Hippocampal formation (tissue), 2 donors: ENCODE measurements at regions not wholly inside any gene's neighbourhood (a gene's known extent, or its start where the extent isn't known, plus 50 kb on each side); places are given as distances from the start of the nearest gene placed in this dataset.

Experiments
- DNase-seq, 2 donors: peaks; one replicate each; lab custom pipeline; 2025; lab: John Stamatoyannopoulos, UW

DNA sequence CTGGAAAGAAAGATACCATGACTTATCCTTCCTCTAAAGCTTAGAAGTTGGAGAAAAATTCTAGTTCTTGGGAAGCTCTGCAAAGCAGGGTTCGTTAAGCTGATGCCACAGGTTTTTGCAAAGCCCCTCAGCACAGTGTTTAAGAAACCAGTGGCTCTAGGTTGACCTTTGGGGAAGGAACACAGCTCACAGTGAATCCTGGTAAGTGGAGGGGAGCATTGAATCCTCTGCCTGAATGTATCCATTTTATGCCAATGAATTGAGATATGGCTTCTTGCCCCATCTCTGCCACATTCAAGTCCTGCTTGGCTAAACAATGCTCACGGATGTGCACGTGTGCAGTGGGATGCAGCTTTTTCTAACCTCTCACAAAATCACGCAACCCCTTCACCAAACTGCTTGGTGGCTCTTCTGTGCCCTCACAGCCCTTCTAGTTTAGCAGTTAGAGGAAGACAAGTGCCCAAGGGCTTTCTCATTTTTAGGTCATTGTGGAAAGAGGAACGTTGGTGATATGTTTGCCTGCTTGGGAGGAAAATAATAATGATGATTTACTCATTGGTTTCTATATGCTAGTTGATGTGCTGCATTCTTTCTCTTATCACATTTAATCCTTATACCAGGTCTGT, 111.3 kb downstream of the DAD1 start:
- DNase-seq: no peak

DNA sequence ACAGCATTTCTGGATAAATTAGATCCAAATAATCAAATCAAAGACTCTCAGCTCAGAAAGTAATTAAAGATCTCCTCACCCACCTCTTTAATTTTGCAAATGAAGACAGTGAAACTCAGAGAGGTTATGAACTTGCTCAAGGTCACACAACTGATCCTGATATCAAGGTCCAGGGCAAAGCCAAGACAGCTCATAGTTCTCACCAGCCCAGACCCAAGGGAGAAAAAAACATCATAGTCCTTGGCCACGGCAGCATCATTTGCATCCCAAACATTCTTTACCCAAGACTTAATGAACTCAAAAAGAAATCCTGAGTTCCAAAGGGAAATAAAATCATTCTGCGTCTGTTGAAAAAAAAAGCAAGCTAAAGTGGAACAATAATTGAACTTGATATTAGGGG, 112.1 kb downstream of the DAD1 start:
- no peak for DNase-seq

DNA sequence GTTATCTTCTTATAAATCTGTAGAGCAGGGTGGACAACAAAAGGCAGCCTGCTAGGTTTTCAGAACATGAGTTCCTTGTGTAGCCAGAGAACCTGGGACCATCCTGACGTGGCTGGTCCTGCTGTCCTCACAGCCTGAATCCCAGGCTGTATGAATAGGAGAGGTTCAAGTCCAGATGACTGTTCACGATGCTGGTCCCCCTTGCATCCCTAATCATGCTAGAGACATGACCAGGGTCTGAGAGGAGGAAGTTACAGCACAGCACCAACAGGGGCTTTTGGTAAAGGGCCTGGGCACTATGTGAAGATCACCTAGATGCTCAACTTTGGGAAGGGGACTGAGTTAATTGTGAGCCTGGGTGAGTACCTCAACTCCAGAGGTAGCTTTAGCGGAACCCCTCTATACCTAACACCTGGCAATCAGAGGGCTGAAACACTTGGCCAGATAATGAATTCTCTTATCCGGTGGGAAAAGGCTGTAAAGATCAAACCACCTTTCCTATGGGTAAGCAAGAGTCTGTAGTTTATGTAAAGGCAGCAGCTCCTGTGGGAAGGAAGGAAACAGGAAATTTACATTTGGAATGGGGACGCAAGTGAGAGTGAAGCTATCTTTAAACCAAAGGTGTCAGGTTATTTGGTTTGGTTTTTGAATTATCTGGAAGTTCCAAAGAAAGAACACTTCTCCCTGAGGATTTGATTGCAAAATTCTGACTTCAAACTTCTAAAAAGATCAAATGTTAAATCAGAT, 112.8 kb downstream of the DAD1 start:
- no peak for DNase-seq

DNA sequence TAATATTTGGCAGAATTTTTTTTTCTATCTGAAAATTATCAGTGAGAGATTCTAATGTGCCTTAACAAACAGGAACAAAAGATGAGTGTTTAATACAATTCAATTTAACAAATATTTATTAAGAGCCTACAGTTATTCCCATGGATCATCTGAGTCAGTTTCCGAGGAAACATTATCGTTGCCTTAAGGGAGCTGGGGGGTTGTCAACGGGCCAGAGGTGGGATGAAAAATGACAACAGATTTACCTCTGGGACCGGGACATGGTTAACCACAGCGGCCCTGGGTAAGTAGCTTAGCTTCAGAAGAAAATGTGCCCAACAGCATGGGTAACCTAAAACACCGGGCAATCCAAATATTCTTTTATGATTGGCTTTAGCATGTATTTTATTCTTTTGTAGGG, 113.6 kb downstream of the DAD1 start:
- no peak for DNase-seq

DNA sequence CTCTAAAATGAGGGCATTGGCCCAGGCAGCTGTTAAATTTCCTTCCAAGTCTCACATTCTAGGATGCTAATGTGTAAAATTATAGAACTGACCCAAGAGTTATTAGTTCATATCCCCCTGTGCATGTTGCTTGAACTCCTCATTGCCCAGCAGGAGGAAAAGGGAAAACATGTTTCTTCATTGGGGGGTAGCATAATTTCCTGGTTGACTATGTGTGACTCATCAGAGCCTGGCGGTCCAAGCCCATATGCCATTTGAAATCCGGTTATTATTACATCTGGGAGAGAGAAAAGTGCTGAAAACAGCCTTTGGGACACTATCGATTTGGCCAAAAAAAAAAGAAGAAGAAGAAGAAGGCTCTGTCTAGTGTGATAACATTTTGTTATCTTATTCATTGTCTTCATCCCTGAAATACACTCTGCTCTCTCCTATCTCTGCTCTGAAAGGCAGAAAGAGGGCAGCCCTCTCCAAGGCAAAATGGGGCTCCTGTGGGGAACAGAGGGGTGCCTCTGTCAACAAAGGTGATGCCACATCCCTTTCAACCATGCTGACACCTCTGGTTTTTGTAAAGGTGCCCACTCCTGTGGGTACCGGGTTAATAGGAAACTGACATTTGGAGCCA, 114.2 kb downstream of the DAD1 start:
- no peak for DNase-seq

DNA sequence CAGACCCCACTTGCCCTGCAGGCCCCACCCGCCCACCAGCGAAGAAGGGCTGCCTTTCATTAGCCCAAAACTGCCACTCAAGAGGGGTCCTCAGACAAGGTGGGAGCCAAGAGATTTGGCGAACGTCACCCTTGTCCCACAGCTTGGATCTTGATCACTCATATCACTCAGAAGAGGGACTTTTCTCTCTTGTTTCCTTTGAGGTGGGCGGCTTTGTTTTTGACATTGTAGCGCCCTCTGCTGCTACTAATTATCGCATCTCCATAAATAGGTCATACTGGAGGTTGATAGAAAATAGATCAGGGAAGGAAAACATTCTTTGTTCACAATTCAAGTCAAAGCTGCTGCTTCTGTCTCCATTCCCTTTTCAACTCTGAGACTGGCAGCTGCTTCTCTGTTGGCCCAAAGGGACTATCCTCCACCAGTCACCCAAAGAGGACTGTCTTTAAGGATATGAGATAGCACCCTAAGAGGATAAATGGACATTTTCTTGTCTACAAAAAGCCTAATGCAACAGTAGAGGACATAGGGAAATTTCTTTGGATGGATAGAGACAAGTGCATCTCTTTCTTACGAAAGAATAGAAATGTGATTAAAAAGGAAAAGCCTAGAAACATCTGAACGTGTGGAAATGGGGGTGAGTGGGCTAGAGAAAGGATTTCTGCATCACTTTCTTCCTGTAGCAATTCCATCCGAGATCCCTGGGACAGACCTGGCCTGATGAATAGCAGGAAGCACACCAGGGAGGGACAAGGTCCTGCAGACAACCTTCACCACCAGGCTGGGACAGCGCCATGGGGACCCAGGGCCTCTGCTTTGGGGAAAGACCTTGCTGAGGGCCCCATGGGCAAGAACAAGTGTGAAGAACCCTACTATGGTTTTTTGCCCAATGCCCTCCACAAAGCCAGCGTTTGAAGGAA, 115.8 kb downstream of the DAD1 start:
- peak; percentile 48 to 54 for DNase-seq

DNA sequence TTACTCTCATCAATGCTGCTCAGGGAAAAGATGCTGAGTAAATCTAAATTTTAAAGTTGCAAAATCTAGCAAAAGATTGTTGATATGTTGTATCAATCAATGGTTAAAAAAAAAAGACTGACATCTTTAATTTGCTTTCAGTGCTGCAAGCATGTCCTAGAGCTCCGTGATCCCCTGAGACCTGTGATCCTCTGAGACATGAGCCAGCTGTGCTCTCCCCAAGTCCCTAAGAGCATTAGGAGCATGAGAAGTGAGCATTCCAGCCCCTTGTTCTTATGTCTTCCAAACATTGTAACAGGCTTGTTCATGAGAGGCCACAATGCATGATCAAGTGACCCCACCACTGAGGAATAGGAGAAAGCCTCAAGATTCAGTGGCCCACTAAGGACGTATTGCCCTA, 116.6 kb downstream of the DAD1 start:
- no peak for DNase-seq

DNA sequence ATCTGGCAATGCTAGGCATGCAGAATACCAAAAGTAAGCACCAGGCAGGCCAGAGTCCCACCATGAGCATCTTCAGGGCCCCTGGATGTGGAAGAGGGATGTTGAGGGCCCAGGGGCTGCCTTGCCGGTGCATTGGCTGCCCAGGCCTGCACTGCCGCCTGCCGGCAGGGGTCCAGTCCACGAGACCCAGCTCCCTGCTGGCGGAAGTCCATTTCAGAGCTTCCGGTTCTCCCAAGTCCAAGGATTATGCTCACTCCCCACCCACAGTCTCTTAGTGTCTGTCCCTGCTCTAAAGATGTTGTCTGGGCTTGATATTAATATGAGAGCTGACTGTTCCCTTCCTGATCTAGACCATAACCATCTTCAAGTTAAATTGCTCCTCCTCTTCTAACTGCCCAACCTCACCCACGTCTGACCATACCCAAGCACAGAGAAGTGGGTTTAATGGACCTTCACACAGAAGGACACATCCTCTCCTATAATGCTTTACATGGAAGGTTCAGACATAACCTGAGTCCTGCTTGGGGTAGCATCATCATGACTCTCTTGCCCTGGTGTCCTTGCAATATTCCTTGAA, 117.4 kb downstream of the DAD1 start:
- DNase-seq: peak in 1 of 2 donors; percentile 18

DNA sequence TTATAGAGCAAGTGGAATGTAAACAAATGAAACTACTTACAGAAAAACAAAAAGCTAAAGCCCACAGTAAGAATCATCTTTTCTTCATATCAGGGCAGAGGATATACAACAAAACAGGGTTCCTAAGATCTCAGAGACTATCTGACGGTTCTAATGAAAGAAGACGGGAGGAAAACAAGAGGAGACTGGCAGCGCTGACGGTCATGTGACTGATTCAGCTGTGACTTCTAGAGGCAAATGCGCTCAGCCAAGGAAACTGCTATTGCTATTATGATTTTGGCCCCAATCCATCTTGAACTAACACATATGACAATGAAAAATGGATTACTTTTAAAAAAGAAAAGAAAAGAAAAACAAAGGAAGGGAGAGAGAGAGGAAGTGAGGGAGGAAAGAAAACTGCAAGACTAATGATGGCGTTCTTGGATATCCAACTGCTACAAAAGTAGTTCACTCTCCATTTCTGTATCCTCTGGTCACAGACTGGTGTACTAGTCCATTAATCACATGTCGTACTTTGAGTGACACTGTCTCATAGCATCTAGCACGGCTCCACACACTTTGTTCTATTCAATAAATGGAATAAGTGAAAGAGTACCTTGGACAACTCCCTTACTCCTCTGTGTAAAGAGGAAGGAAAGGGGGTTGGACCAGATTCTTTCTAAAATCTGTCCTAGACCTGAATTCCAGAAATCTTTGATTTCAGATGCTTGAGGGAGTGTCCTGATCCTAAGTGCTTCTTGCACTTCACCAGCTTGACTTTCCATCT, 119.3 kb downstream of the DAD1 start:
- DNase-seq: peak in 1 of 2 donors; percentile 21

DNA sequence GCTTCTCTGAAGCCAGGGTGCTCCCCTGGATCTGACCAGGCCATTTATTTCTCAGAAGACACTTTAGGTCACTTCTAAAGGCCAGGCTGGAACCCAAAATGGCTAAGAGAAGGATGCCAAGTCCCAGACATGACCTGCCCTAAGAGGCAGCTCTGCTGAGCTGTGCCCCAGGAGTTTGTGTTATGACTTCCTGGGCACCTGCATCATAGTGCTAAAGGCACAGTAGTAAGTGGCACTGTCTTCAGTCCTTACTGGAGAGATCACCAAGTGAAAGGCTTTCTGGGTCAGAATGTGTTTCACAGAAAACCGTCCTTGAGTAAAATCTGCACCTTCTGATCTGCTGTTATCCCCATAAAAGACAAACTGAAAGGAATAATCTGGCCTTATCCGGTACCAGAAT, 120.2 kb downstream of the DAD1 start:
- no peak for DNase-seq

DNA sequence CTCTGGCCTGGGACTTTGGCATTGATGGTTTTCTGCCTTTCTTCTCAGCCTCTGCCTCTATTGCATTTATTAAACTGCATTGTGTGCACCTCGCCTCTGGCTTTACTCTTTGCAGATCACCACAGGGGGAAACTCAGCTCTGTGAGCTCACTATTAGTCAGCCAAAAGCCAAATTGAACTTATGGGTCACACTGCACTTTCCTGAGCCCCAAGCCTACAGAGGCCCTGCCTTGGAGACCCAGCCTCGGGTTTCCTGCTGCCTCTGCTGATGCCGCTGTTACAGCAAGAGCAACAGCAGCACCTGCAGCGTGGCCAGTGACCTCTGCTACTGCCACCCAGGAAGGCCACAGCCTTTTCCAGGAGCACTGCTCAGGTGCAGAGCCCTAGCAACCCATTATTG, 122.5 kb downstream of the DAD1 start:
- no peak for DNase-seq

DNA sequence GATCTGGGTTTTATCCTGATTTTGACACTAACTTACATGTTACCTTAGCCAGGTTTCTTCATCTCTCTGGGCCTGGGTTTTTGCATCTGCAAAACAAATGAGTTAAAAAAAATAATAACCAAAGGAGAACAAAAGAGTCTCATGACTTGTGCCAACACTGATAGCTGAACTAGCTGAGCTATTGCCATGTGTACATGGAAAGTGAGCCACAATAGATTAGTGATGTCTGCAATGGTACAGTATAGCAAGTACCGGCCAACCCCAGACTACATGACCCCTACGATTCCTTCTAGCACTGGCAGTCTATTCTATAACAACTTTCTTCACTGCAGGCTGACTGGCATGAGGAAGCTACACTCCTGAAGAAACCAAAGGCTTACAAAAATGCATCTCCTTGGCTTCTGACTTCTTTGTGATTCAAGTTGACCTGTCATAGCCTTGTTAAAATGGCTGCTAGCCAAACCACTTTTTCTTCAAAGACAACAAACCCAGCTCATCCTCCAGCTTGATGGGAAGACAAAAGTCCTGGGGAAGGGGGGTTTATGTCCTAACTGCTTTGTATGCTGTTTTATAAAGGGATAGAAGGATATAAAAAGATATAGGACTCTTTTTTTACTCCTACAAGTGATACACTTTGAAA, 123.7 kb downstream of the DAD1 start:
- no peak for DNase-seq

DNA sequence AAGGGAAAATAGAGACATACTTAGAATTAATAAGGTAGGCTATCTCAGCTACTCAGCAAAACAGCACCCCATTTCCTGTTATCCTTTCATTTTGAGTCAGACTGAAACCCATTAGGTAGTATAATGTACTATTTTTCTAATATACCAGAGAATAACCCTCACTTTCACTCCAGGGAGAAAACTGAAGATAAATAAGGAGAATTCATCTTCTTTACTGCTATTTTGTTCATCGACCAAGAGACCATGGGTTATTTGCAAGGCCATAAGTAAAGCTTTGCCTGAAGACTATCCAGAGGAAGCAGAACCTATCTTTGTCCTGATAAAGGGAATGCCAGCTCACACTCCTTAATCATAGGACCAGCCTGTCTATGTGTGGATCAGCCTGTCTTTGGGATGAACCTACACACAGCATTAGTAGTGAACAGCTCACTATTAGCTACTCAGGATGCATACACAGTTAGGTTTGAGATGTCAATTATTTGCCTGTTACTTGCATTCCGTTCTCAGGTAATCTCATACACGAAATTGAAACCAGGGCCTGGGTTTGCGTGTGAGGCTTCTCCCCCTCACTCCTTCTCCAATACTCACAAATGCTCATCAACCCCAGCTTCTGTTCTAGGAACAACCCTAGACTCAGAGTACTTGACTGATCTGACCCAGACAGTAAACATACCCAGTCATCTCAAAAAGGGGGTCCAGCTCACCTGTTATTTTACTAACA, 124.4 kb downstream of the DAD1 start:
- no peak for DNase-seq

DNA sequence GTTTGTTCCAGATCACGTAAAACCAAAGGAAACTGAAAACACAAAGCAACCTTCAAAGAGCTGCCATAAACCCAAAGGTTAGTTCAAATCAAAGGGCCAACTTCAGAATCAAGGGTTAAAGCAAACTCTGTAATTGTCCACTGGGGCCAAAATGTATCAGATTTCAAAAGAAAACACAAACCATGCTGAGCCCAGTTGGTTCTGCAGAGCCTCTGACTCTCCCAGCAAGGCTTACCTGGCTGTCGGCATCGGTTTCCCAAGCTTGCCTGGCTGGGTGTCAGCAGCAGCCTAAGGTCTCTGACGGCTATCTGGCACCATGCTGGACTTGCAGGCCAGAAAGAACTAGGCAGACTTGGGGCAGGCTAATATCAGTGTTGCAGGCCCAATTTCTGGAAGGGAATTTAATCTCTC, 125.3 kb downstream of the DAD1 start:
- no peak for DNase-seq

DNA sequence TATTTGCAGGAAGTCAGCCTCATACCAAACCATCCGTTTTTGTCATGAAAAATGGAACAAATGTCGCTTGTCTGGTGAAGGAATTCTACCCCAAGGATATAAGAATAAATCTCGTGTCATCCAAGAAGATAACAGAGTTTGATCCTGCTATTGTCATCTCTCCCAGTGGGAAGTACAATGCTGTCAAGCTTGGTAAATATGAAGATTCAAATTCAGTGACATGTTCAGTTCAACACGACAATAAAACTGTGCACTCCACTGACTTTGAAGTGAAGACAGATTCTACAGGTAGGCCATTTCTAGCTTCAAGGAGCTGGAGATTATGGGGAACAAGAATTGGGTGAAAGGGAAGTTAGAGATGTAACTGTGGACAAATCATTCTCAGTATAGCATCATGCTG, 126.1 kb downstream of the DAD1 start:
- no peak for DNase-seq

DNA sequence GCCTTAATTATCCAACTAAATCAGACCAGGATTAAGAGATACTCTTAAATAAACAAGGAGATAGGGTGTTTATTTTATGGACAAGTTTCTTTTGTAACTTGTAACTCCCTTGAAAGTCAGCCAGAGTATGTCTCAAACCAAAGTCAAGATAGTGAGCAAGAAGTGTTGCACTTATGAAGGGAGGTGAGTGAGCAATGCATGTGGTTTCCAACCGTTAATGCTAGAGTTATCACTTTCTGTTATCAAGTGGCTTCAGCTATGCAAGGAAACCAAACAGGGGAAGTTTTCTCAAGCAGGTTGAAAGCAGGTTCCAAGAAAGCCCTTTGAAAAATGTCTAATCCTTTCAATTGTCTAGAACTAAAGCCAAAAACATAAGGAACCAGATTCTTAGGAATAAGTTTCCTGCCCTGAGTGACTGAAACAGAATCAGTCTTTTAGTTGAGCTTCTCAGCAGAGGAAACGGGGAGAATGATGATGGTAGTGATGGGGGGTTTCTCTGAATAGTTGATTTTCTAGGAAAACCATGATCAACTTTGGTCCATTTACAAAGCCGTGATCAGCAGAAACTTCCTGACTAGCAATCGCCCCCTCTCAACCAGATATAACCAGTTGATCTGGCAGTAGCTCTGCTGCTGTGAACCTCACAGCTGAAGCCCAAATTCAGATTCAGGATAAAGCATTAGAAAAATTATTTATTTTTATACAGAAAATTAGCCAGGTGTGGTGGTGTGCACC, 128.4 kb downstream of the DAD1 start:
- DNase-seq: no peak

DNA sequence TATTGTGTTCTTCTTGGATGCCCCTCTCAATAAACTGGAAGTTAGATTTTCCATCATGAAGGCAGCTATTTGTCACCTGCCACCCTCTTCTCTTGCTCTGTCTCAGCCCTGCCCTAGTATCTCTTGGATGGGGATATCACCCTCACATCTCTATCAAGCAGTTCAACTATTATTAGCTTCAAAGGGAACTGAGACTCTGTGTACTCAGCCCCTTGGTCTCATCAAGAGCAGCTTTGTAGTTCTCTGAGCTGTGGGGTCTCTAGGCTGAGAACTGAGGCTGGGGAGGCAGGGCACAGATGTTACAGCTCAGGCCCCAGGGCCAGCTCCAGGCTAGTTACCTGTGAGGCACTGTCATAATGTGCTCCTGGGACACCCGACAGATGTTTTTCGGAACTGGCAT, 130.3 kb downstream of the DAD1 start:
- no peak for DNase-seq

DNA sequence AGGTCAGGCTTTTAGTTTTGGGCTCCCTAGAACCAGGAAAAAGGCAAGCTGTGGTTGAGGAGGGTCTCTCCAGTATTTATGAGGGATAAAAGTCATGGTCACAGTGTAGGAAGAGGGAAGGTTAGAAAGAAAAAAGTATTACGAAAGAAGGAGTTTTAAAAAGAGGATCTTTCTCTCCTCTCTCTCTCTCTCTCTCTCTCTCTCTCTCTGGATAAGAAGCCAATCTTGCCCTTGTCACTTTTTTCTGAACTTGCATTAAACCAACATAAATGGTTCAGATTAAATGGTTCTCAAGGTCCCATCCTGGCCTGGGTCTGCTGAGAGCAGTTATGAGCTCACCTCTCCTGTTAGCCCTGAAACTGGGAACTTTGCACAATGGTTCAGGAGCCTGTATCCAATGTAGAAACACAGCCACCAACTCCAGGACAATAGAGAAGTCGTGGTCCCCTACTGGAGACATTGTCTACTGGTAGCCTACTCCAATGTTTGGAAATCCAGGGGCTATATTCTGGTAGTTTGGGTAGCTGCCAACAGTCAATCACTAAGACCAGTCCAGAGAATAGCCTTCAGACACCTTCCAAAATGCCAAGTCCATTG, 131.9 kb downstream of the DAD1 start:
- no peak for DNase-seq

DNA sequence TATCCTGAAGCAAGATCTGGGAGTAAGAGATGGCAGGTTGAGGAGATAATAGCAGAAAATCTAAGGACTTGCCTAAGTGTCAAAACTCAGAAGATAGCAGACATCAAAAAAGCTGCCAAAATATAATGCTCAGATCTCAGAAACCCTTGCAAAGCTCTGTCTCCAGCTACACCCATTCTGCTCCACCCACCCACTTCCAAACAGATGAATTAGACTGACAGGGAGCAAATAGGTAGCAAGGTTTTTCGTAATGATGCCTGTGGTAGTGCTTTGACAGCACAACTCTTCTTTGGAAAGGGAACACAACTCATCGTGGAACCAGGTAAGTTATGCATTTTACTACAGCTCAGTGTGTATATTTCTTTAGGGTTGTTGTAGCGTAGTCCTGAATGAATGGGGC, 132.6 kb downstream of the DAD1 start:
- DNase-seq: no peak
